ENCODE measurements at regions not wholly inside any gene's neighbourhood (a gene's known extent, or its start where the extent isn't known, plus 50 kb on each side); places are given as distances from the start of the nearest gene placed in this dataset.

DNA sequence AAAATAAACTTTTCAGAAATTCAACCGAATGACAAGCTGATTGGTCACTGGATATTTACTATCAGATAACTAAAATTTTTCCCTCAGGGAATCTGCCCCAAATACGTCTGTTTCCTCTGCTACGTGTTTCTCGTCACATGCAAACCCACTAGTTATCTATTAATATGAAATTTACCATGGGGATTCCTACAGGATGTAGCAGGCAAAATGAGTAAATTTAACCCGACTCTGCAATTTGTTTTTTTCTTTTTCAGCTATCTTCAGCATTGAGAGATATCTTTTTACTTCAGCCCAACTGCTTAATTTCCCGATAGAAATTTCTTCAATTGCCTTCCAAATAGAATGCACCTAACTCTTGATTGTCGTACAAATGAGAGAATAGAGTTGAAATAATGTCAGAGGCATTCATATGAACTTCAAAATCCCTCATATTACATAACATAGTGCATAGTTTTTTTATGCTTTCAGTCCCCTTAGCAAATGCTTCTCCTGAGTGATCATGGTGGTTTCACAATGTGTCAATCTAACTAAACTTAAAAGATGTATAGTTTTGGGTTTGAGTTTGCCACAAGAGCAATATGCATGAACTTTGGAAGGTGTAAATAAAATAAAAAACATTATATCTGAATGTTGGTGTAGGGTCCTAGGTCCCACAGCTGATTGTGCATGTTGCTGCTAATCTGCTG is 913.1 kb upstream of the GRIA3 start:
- ATAC-seq, result no peak
- no peaks in the 10 kb centered on the region for H3K36me3 ChIP-seq (ENCODE audit: control insufficient read depth, insufficient read depth, low read length)
- H3K27ac ChIP-seq (ENCODE audit: extremely low read depth, low read depth, low read length), result no peak overlapping the region
- H3K9me3 ChIP-seq (replicated peaks; ENCODE audit: control insufficient read depth, insufficient read depth, low read depth, low read length), result no peaks in the 10 kb centered on the region
- no TSS peak for BruUV-seq (replicated peaks)
- intact Hi-C loops (cut with micrococcal nuclease), result no loop called here
- no peak overlapping the region for H3K4me2 ChIP-seq (ENCODE audit: insufficient read depth, low read length)
- no peaks in the 10 kb centered on the region for H3K4me1 ChIP-seq (replicated peaks in 1 of 2; ENCODE audit: control insufficient read depth in 2 of 2, insufficient read depth in 2 of 2, low read length in 2 of 2)
- no peak for FAIRE-seq
- no peaks in the 10 kb centered on the region for H3K79me2 ChIP-seq (ENCODE audit: control insufficient read depth, insufficient read depth, low read length)
- 0% methylated on average over 7 of the region's 7 CpGs for WGBS (ENCODE audit: insufficient coverage, low coverage, missing lambda C conversion rate)
- ChIA-PET POLR2A (no interaction called here), CTCF (ENCODE audit: low intra/inter-chr PET ratio) (no interaction called here)
- no peak for DNase-seq (ENCODE audit: extremely low read depth in 1 of 4, low spot score in 3 of 4)
- in situ Hi-C loops (cut with MboI), result no loop called here
- H3K27me3 ChIP-seq (ENCODE audit: control insufficient read depth in 2 of 2, insufficient read depth in 2 of 2, low read length in 2 of 2), result no peaks in the 10 kb centered on the region
- H3K4me3 ChIP-seq, result no peak overlapping the region
- H3K9ac ChIP-seq (ENCODE audit: insufficient read depth in 1 of 2, low read depth in 2 of 2, low read length in 2 of 2), result no peak overlapping the region
- no peaks in the 10 kb centered on the region for H3K9me1 ChIP-seq (ENCODE audit: control insufficient read depth, insufficient read depth, low read length)
- H2AFZ ChIP-seq (ENCODE audit: low read depth, low read length), result no peak overlapping the region
- no peaks in the 10 kb centered on the region for H4K20me1 ChIP-seq (replicated peaks; ENCODE audit: control insufficient read depth, insufficient read depth, low read length)
- TF ChIP-seq SMAD4 (CRISPR knock-in tag; conservative IDR thresholded peaks at IDR 0.05), result no peak
- no peak for TF ChIP-seq ZNF212 (CRISPR knock-in tag; IDR thresholded peaks at IDR 0.05)
- TF ChIP-seq ZNF668 (CRISPR knock-in tag; IDR thresholded peaks at IDR 0.05), result no peak
- no peak for TF ChIP-seq STAT5A (IDR thresholded peaks at IDR 0.05; ENCODE audit: borderline replicate concordance, low read length)
- TF ChIP-seq ZNF23 (CRISPR knock-in tag; IDR thresholded peaks at IDR 0.05), result no peak
- TF ChIP-seq E2F3 (CRISPR knock-in tag; IDR thresholded peaks at IDR 0.05), result no peak
- TF ChIP-seq, protein P1, sequence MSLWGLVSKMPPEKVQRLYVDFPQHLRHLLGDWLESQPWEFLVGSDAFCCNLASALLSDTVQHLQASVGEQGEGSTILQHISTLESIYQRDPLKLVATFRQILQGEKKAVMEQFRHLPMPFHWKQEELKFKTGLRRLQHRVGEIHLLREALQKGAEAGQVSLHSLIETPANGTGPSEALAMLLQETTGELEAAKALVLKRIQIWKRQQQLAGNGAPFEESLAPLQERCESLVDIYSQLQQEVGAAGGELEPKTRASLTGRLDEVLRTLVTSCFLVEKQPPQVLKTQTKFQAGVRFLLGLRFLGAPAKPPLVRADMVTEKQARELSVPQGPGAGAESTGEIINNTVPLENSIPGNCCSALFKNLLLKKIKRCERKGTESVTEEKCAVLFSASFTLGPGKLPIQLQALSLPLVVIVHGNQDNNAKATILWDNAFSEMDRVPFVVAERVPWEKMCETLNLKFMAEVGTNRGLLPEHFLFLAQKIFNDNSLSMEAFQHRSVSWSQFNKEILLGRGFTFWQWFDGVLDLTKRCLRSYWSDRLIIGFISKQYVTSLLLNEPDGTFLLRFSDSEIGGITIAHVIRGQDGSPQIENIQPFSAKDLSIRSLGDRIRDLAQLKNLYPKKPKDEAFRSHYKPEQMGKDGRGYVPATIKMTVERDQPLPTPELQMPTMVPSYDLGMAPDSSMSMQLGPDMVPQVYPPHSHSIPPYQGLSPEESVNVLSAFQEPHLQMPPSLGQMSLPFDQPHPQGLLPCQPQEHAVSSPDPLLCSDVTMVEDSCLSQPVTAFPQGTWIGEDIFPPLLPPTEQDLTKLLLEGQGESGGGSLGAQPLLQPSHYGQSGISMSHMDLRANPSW (CRISPR knock-in tag; IDR thresholded peaks at IDR 0.05), result no peak
- TF ChIP-seq SAP30 (IDR thresholded peaks at IDR 0.05; ENCODE audit: borderline replicate concordance, insufficient read depth, low read depth, low read length, poor library complexity, severe bottlenecking), result no peak
- TF ChIP-seq, protein P2, sequence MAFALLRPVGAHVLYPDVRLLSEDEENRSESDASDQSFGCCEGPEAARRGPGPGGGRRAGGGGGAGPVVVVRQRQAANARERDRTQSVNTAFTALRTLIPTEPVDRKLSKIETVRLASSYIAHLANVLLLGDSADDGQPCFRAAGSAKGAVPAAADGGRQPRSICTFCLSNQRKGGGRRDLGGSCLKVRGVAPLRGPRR (CRISPR knock-in tag; IDR thresholded peaks at IDR 0.05), result no peak
- no peak for TF ChIP-seq ZNF778 (CRISPR knock-in tag; IDR thresholded peaks at IDR 0.05)
- TF ChIP-seq HSF4 (CRISPR knock-in tag; IDR thresholded peaks at IDR 0.05; ENCODE audit: borderline replicate concordance), result no peak
- TF ChIP-seq, protein P3, sequence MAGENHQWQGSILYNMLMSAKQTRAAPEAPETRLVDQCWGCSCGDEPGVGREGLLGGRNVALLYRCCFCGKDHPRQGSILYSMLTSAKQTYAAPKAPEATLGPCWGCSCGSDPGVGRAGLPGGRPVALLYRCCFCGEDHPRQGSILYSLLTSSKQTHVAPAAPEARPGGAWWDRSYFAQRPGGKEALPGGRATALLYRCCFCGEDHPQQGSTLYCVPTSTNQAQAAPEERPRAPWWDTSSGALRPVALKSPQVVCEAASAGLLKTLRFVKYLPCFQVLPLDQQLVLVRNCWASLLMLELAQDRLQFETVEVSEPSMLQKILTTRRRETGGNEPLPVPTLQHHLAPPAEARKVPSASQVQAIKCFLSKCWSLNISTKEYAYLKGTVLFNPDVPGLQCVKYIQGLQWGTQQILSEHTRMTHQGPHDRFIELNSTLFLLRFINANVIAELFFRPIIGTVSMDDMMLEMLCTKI (IDR thresholded peaks at IDR 0.05; ENCODE audit: partially characterized antibody), result no peak

Data from K562 (cell line).